Posterior cingulate gyrus (tissue), 11 donors: ENCODE measurements at regions not wholly inside any gene's neighbourhood (a gene's known extent, or its start where the extent isn't known, plus 50 kb on each side); places are given as distances from the start of the nearest gene placed in this dataset.
A peak's percentile ranks its signal among the peaks of the same experiment; 100 is the strongest.

Source experiments
- DNase-seq, 10 donors: peaks; one replicate each; pipeline versions ENCODE4 v3.0.0 to v3.0.0-alpha.2; 2020 to 2021; ENCODE audit warnings: mixed read lengths in 3 of 10
- intact Hi-C: fragments of 100-400 bp; cut with DNase I; formaldehyde crosslinking; loops from one replicate; pipeline ENCODE4 v1.15.1; 2023

DNA sequence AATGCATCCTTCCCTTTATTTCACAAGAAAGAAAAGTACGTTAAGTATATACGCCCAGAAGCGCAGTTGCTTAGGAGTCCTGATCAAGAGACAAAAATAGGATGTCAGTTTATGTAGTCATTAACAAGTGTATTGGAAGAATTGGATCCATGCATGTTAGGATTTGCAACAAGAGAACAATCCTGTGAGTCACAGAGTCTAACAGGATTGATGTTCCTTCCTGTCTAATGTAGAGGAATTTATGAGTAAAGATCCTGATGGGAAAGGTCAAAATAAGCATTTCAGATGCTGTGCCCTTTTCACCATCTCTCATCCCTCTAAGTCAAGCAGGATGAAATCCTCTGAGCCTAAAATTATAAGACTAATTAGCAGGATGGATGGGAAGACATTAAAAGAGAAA lies 406.0 kb upstream of the GRIA1 start:
- intact Hi-C loops: no loop called here
- no peak for DNase-seq

- DNase-seq: peak in 2 of 10 donors; percentile 7 to 8
Observed at GRCh38 chr5:153086486-153086885, 404.0 kb upstream of the GRIA1 start.

DNA sequence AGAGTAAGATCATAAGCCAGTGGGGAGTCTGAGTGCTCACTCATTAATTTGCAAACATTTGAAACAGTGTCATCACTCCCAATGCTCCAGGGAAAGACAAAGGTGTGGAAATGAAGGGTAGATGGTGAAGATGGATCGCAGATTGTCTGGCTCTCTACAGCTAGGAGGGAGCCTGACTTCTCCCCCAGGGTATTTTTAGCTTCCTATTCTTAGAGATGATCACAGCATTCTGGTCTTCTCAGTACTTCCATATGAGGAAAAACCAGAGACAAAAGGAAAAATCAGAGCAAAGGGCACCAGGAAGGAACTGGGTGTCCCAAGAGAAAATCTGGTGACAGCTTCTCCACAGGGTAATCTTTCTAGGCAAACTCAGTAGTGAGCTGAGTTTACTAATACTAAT lies 401.9 kb upstream of the GRIA1 start:
- intact Hi-C loops: no loop called here
- no peak for DNase-seq

More at GRCh38 chr5:153086486-153086885, 404.0 kb upstream of the GRIA1 start:
- intact Hi-C loops: no loop called here

GRCh38 chr5:153094333-153094732 lies 396.1 kb upstream of the GRIA1 start:
- intact Hi-C loops: no loop called here
- no peak for DNase-seq

DNA sequence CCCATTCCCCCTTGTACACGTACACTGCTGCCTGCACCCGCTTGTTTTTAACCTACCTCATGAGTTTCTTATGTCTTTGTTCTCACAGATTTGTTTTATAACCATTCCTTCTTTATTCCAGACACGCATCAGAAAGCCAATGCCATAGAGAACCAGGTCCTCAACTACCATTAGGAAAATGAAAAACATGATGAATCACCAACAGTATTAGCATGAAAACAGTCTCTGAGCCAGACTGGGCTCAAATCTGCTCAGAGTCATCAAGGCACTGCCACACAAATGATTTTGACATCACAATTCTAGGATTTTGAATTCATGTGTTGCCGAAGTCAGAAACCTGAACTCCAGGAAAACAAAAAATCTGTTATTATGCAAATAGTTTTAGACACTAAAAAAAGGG lies 394.1 kb upstream of the GRIA1 start:
- no peak for DNase-seq
- intact Hi-C loops: no loop called here

DNA sequence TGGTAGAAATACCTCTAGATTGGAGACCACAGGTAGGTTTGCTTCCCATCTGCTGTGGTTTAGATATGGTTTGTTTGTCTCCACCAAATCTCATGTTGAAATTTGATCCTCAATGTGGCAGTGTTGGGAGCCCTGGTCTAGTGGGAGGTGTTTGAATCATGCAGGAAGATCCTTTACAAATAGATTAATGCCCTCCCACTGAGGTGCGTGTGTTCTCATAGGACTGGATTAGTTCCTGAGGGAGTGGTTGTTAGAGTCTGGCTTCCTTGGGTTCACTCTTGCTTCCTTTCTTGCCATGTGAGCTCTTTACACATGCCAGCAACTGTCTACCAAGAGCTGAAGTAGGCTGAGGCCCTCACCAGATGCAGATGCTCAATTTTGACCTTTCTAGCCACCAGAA lies 391.1 kb upstream of the GRIA1 start:
- DNase-seq: no peak
- intact Hi-C loops: no loop called here

DNA sequence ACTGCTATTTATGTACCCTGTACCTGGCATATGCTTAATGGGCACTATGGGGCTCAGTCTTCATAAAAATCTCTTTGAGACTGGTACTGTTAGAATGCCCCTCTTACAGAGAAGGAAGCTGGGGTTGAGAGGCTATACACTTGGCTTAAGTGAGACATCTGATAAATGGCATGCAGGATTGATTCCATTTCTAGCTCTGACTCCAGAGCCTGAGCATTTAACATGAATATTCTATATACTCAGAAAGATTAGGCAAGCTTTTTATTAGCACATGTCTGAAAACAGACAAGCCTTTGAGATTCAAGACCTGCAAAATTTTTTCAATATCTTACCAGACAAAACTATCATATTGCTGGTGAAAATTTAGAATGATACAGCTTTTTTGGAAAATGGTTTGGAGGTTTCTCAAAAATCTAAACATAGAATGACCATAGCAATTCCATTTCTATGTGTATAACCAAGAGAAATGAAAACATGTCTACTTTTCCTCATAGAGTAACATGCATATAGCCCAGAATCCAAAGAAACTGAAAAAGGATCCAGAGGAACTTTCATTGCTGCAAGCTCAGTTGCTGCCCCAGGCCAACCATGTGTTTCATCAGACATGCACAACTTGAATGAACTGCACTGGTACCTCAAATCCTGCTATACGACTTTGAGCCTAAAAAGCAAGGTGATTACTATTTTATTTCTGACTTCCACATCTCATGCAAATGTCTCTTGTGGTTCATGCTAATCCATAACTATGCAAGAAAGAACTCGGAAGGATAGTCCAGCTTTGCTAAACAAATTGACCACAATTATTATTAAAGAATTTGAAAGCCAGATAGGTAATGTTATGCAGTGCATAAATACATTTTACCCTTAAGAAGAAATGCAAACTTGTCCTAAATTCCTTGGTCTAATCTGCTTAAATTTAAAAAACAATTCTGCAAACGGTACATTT lies 389.0 kb upstream of the GRIA1 start:
- intact Hi-C loops: no loop called here
- DNase-seq: no peak

- intact Hi-C loops: no loop called here
Observed at GRCh38 chr5:153116916-153117315, 373.6 kb upstream of the GRIA1 start.

GRCh38 chr5:153118018-153118417 lies 372.5 kb upstream of the GRIA1 start:
- no peak for DNase-seq
- intact Hi-C loops: no loop called here

More at GRCh38 chr5:153116916-153117315, 373.6 kb upstream of the GRIA1 start:
- DNase-seq: no peak

- intact Hi-C loops: no loop called here
- no peak for DNase-seq
Observed at GRCh38 chr5:153122403-153122802, 368.1 kb upstream of the GRIA1 start.

DNA sequence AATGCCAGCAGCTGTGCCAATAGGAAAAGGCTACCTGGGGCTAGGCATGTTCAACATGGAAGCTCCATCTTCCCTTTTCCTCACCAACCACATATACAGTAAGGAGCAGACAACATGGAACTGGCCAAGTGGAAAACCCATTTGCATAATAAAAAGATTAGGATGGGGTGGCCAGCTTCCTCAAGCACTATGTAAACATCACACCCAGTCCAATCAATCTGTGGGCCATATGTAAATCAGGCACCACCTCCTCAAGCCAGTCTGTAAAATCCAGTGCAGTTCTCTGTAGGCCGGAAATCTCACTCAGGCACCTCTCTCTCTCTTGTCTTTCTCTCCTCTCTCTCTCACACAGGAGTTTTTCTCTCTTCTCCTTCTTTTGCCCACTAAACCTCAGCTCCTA lies 360.2 kb upstream of the GRIA1 start:
- no peak for DNase-seq
- intact Hi-C loops: no loop called here

GRCh38 chr5:153135411-153135810 lies 355.1 kb upstream of the GRIA1 start:
- no peak for DNase-seq
- intact Hi-C loops: no loop called here

DNA sequence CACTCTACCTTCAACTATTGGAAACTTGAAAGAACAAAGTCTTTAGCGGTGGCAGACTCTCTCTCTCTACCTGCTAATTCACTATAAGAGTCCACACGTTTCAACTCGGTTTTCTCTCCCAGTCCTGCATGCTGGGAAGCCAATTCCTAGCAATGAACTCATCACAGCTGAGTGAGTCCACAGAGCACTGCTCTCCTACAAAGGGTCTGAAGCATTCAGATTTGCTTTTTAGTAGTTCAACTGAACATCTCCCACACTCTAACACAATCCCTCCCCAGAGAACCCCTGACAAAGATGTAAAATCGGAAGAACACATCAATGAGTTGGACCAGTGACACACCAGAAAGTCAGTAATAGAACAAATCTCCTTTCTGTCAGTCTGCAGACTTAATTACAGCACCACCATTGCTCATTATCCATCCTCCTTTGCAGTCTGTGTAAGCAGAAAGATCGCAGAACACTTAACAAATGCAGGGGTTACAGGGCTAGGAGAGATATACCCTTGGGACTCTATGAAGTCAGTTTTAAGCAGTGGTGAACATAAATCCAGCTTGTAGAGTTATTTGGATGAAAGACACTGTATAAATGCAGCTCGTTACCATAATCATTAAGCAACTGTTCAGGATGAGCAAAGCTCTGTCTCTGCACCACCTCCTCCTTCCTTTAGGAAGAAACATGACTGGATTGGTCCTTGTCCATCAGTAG lies 353.4 kb upstream of the GRIA1 start:
- intact Hi-C loops: no loop called here
- DNase-seq: no peak

GRCh38 chr5:153147891-153148623 lies 342.4 kb upstream of the GRIA1 start:
- no peak for DNase-seq
- intact Hi-C loops: loop anchor here (2.0 to 10.0 kb wide), 2 partner anchors 583 to 615 kb away; no protein-coding TSS in a partner anchor

DNA sequence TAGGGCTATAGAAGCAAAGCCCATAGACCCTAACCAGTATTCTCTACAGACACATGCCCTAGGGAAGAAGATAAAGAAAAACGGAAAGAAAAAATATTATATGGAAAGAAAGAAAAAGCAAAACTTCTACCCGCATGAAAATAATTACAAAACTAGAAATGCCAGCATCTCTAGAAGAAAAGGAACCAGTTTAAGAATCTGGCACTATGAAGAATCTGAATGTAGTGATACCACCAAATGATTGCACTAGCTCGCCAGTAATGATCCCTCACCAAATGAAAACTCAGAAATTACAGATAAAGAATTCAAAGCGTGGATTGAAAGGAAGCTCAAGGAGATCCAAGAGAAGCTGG lies 341.9 kb upstream of the GRIA1 start:
- no peak for DNase-seq
- intact Hi-C loops: loop anchor here (2.0 to 10.0 kb wide), 2 partner anchors 584 to 616 kb away; no protein-coding TSS in a partner anchor

DNA sequence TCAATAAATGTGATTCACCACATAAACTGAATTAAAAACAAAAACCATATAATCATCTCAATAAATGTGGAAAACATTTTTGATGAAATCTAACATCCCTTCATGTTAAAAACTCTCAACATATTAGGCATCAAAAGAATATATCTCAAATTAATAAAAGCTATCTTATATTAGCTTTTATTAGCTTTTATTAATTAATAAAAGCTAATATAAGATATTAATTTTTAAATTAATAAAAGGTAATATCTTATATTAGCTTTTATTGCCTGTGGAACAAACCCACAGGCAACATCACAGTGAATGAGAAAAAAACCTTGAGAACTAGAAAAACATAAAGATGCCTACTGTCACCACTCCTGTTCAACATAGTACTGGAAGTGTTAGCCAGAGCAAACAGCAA lies 338.9 kb upstream of the GRIA1 start:
- DNase-seq: no peak
- intact Hi-C loops: no loop called here

- no peak for DNase-seq
- intact Hi-C loops: no loop called here
Observed at GRCh38 chr5:153153086-153153485, 337.4 kb upstream of the GRIA1 start.

- intact Hi-C loops: no loop called here
- DNase-seq: no peak
Observed at GRCh38 chr5:153157156-153157555, 333.3 kb upstream of the GRIA1 start.

- no peak for DNase-seq
- intact Hi-C loops: no loop called here
Observed at GRCh38 chr5:153158608-153159007, 331.9 kb upstream of the GRIA1 start.

DNA sequence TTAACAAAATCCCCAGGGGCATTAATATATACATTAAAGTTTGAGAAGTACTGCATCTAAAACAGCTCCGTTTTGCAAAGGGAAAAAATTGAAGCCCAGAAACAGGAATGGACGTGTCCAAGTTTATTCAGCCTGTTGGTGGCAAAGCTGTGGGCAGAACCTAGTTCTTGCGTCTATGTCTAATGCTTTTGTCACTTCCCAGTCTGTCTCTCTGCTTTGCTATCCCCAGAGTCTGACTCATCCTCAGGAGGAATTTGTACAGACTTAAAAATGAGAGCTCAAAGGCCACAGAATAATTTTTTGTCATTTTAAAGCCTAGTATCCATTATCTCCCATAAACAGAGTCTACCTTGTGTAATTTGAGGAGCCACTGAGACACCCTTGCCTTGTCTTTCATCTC lies 330.9 kb upstream of the GRIA1 start:
- intact Hi-C loops: no loop called here
- DNase-seq: no peak

- intact Hi-C loops: no loop called here
Observed at GRCh38 chr5:153168241-153168640, 322.2 kb upstream of the GRIA1 start.

More at GRCh38 chr5:153168241-153168640, 322.2 kb upstream of the GRIA1 start:
- DNase-seq: no peak
